HuH-7.5 (cell line): ENCODE measurements at regions not wholly inside any gene's neighbourhood (a gene's known extent, or its start where the extent isn't known, plus 50 kb on each side); places are given as distances from the start of the nearest gene placed in this dataset.
"Not testable (repeated sequence)": the region's sequence is repeated elsewhere in the genome, so short reads cannot be mapped to it uniquely, and the experiment has no call there.

Source experiments
- DNase-seq: peaks from one replicate; pipeline ENCODE4 v3.0.0; 2011; ENCODE audit warnings: low spot score

- DNase-seq = no peak
These were observed 770.7 kb upstream of the NXPH2 start for GRCh38 chr2:139550873-139551272.

DNA sequence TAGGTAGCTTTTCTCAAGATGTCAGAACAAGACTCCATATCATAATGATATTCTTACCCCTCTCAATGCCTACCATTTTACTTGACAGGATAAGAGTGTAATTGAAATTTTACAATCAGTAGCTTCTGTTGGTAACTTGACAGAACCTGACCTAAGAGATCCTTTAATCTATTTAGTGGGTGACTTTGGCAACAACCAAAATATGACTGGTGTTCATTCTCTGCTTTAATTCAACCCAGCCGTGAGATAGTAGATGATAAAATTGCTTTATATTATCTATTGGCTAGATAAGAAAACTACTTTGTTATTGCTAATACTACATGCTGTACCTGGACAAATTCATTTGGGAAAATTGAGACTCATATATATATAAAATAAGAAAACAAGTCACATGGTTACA is 770.2 kb upstream of the NXPH2 start:
- DNase-seq = no peak

DNA sequence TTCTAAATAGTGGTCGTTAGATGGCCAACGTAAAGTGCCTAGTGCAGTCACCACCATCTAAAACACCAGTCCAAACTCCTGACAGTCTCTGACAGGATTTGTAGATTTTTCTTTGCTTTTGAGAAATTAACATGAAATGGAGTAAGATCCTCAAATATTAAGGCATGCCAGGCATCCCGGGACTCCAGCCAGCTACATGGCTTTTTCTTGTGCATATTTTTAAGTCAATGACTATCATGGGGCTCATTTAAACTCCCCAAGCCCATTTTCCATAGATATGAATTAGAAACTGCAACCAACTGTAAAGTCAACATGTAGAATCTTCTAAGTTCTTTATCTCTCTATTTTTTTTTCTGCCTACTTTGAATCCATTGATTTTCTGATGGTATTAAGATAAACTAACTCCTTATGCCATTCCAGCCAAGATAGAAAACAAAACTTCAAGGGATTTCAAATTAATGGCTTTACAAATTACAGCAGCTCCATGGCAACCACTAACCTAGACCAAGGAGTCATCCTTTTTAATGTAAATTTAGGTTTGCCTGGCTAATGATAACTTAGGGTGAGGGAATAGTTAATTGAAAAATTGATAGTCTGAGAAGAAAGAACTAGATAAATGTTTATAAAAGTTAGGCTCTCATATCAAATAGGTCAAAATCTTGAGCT is 764.1 kb upstream of the NXPH2 start:
- no peak for DNase-seq

DNA sequence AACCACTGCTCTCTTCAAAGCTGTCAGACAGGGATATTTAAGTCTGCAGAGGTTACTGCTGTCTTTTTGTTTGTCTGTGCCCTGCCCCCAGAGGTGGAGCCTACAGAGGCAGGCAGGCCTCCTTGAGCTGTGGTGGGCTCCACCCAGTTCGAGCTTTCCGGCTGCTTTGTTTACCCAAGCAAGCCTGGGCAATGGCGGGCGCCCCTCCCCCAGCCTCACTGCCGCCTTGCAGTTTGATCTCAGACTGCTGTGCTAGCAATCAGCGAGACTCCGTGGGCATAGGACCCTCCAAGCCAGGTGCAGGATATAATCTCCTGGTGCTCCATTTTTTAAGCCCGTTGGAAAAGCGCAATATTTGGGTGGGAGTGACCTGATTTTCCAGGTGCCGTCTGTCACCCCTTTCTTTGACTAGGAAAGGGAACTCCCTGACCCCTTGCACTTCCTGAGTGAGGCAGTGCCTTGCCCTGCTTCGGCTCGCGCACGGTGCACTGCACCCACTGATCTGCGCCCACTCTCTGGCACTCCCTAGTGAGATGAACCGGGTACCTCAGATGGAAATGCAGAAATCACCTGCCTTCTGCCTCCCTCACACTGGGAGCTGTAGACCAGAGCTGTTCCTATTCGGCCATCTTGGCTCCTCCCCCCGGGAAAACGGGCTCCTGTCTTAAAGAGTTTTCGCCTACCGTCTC is 758.3 kb upstream of the NXPH2 start:
- not testable (repeated sequence) for DNase-seq

- no peak for DNase-seq
These were observed 748.9 kb upstream of the NXPH2 start for GRCh38 chr2:139529080-139529479.

- no peak for DNase-seq
These were observed 746.6 kb upstream of the NXPH2 start for GRCh38 chr2:139526781-139527180.

GRCh38 chr2:139518321-139518720 is 738.1 kb upstream of the NXPH2 start:
- no peak for DNase-seq

DNA sequence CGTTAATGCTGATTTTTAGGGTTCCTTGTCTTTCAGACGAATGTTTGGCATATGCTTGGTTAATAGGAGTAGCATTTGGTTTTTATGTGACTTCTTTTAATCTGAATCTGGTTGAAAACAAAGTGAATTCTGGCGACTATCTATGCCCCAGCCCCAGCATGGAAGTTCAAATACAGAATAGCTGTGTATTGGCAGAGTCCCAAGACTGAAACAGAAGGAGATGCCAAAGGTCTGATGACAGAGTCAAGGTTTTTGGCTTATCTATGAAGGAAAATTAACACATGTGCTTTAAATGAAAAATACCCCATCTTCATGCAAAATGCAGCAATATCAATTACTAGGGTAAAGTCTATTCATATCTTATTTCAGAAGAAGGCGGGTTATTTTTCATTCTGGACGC is 734.8 kb upstream of the NXPH2 start:
- no peak for DNase-seq

DNA sequence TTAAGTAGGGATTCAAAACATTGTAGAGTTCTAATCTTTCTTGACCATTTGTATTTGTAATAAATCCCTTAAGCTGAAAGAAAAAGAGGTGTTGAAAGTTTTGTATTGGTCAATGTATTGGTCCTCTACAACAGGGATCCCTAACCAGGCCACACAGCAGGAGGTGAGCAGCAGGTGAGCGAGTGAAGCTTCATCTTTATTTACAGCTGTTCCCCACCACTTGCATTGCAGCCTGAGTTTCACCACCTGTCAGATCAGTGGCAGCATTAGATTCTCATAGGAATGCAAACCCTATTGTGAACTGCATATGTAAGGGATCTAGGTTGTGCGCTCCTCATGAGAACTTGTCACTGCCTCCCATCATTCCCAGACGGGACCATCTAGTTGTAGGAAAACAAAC is 715.7 kb upstream of the NXPH2 start:
- no peak for DNase-seq

DNA sequence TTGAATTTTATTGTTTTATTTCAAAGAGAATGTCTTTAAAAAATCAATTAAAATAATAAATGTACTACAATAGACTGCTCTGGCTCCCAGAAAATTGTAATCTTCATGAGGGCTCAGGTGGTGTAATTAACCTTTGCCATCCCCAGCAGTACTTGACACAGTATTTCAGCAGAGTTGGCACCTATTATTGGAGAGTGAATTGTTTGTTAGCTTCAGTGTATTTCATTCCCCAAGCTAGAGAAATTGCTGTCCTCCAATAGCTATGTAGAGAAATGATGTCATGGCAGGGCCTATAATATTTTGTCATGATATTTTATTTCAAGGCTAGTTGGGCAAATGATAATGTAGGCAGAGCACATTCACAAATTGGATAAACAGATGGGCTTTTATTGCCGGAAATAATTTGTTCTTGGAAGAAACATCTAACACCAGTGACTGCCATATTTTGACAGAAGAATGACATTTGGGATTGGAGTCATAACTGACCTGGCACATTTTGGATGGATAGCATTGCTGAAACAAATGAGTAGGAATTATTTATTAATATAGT is 712.0 kb upstream of the NXPH2 start:
- no peak for DNase-seq

- no peak for DNase-seq
These were observed 700.0 kb upstream of the NXPH2 start for GRCh38 chr2:139480161-139480650.

GRCh38 chr2:139478165-139478914 is 698.1 kb upstream of the NXPH2 start:
- no peak for DNase-seq

DNA sequence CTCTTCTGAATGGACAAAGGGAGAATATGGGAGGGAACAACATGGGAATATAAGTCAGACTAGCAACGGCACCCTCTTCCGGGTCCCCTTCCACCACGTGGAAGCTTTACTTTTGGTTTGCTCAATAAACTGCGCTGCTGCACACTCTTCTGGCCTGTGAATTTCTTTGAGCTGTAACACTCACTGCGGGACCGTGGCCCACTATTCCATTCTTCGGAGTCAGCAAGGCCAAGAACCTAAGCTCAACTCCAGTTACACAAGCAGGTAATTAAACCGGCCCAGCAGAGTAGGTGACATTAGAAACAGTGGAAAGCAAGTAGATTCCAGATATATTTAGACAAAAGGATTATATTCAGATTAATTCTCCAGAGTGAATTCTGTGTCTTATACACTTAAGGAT is 697.4 kb upstream of the NXPH2 start:
- DNase-seq = no peak

GRCh38 chr2:139469985-139470384 is 689.8 kb upstream of the NXPH2 start:
- DNase-seq = no peak

- no peak for DNase-seq
These were observed 685.6 kb upstream of the NXPH2 start for GRCh38 chr2:139465789-139466188.

DNA sequence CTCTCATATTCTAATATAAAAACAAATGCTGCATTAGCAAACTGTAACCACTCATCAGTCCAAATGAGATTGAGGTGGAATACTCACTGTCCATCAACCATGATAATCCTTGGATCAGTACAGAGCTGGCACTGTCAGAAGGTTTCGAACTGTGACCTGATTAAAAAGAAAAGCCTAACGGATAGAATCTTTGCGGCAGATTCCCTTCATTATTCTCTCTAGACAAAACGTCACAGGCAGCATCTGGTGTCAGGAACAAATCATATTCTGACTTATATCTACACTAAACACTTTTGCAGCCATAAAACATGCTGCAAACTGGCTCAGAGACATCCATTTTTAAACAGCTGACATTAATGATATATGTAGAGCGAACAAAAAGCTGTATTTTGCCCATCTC is 677.7 kb upstream of the NXPH2 start:
- DNase-seq = no peak

- DNase-seq = no peak
These were observed 674.1 kb upstream of the NXPH2 start for GRCh38 chr2:139454251-139454650.

- DNase-seq = no peak
These were observed 658.9 kb upstream of the NXPH2 start for GRCh38 chr2:139439100-139439499.

DNA sequence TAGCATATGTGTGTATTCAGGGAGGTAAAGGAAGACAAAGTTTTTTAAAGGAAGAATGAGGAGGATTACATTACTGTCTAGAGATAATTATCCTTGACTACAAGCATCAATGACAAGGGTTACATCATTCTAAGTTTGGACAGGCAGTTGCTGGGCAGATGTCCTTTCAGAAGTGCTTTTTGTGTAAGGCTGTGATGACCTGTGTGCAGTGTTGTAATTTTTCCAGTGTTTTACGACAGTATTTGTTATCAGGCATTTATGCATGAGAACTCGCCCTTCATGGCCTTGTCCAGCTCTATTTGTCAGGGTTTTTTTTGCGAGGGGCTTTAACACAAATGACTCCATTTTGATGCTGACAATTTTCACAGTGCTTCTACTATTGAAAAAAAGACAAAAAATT is 658.3 kb upstream of the NXPH2 start:
- peak; percentile 5 for DNase-seq

DNA sequence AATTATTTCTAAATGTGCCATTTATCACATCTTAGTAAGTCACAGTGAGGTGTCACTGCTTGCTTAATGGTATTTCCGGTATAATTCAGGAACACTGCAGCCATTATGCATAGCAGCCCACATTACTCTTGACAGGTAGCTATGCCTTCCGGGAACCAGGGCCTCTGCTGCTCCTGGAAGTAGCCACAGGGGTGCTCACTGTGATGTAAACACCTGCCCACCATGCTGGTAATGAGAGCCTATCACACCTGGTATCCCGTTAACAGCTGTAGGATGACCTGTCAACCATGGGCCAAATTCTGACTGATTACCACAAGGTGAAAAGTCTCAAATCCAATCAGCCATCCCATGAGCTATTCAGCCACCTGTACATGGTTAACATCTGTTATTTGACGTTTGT is 647.0 kb upstream of the NXPH2 start:
- no peak for DNase-seq

DNA sequence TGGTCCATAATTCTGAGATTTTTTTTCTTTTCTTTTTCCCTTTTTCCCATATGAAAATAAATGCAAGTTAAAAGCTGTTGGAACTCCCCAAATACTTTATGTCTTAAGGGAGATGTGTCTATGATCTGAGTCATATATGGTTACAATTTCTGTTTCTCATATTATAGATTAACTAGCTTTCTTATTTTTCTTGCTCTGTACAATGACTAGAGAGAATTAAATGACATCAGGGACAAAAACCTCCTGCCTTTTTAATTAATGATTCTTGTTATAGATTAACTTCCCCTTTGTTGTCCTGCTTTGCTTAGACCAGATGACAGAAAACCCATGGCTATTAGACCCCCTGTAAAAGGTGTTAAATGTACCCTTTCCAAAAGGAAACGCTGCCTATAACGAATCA is 643.9 kb upstream of the NXPH2 start:
- DNase-seq = no peak

DNA sequence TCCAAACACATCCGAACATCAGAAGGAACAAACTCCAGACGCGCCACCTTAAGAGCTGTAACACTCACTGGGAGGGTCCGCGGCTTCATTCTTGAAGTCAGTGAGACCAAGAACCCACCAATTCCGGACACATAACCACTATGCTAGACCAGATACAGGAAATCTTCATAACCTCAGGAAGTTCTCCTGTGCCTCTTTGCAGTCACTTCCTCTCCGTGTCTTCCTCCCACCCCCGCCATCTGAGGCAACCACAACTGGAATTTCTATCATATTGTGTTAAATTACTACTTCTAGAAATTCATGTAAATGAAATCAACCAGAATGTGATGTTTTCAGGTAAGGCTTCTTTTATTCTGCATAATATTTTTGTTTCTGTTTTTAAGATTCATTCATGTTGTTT is 631.0 kb upstream of the NXPH2 start:
- DNase-seq = no peak

GRCh38 chr2:139410833-139411174 is 630.6 kb upstream of the NXPH2 start:
- DNase-seq = not testable (repeated sequence)
